Nephron progenitor cell (in vitro differentiated cells): ENCODE measurements at regions not wholly inside any gene's neighbourhood (a gene's known extent, or its start where the extent isn't known, plus 50 kb on each side); places are given as distances from the start of the nearest gene placed in this dataset.
"Not testable (repeated sequence)": the region's sequence is repeated elsewhere in the genome, so short reads cannot be mapped to it uniquely, and the experiment has no call there.

ENCODE experiments used
- DNase-seq: peaks from one replicate; pipeline ENCODE4 v3.0.0; 2021
- H3K27ac Mint-ChIP-seq: 2 replicates; pipeline ENCODE4 v1.8.0; 2021; ENCODE audit warnings: mild to moderate bottlenecking, moderate library complexity, mixed read lengths
- H3K27me3 Mint-ChIP-seq: 2 replicates; pipeline ENCODE4 v1.8.0; 2021; ENCODE audit warnings: mild to moderate bottlenecking, low read depth, mixed read lengths; ENCODE audit not compliant: poor library complexity
- H3K36me3 Mint-ChIP-seq: 2 replicates; pipeline ENCODE4 v1.8.0; 2021; ENCODE audit warnings: low read depth, mixed read lengths
- H3K4me1 Mint-ChIP-seq: 2 replicates; pipeline ENCODE4 v1.8.0; 2021; ENCODE audit warnings: mixed read lengths
- H3K4me3 Mint-ChIP-seq: 2 replicates; pipeline ENCODE4 v1.8.0; 2021; ENCODE audit warnings: mild to moderate bottlenecking, moderate library complexity, mixed read lengths
- H3K9me3 Mint-ChIP-seq: 2 replicates; pipeline ENCODE4 v1.8.0; 2021; ENCODE audit warnings: mild to moderate bottlenecking, moderate library complexity, mixed read lengths
- CTCF ChIP-seq: fragments of 200-600 bp; sonication (generic); IDR thresholded peaks from 2 replicates; pipeline ENCODE4 v1.5.0; 2021; ENCODE audit warnings: antibody characterized with exemption

GRCh38 chr6:166705069-166705468, 78.0 kb upstream of the RPS6KA2 start:
- Mint-ChIP-seq H3K27me3 (peaks cover 28% of the 10 kb centered on the region), H3K9me3 (peaks cover 1% of the 10 kb centered on the region), H3K4me3 (no peak overlapping the region), H3K36me3 (no peaks in the 10 kb centered on the region), H3K27ac (no peak overlapping the region), H3K4me1 (peaks cover 27% of the 10 kb centered on the region)
- DNase-seq = no peak
- TF ChIP-seq CTCF = no peak

DNA sequence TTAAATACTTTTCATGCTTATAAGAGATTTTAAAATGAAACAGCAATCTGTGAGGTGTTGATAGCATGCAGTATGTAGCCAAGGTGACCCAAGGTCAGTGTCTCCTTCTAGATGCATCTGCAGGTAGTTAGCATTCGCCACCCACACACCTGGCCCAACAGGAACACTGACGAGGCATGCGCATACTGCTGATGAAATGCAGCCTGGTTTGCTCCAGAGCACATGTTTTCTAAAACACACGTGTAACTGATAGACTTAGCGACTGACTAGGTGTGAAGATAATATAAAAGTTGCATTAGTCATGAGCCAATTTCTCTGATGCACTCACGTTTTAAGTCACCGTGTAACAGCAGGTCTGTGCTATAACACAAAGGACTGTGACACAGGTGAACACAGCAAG, 77.1 kb upstream of the RPS6KA2 start:
- Mint-ChIP-seq H3K4me3 (no peak overlapping the region), H3K36me3 (no peaks in the 10 kb centered on the region), H3K4me1 (peaks cover 22% of the 10 kb centered on the region), H3K27me3 (peaks cover 28% of the 10 kb centered on the region), H3K9me3 (no peaks in the 10 kb centered on the region), H3K27ac (no peak overlapping the region)
- TF ChIP-seq CTCF = no peak
- DNase-seq = no peak

GRCh38 chr6:166703149-166703710, 76.2 kb upstream of the RPS6KA2 start:
- no peak for DNase-seq
- H3K4me1 Mint-ChIP-seq = peaks cover 18% of the 10 kb centered on the region
- no peaks in the 10 kb centered on the region for H3K9me3 Mint-ChIP-seq
- no peak for TF ChIP-seq CTCF
- no peaks in the 10 kb centered on the region for H3K36me3 Mint-ChIP-seq
- H3K27me3 Mint-ChIP-seq = peaks cover 28% of the 10 kb centered on the region
- H3K27ac Mint-ChIP-seq = no peak overlapping the region
- H3K4me3 Mint-ChIP-seq = no peak overlapping the region

DNA sequence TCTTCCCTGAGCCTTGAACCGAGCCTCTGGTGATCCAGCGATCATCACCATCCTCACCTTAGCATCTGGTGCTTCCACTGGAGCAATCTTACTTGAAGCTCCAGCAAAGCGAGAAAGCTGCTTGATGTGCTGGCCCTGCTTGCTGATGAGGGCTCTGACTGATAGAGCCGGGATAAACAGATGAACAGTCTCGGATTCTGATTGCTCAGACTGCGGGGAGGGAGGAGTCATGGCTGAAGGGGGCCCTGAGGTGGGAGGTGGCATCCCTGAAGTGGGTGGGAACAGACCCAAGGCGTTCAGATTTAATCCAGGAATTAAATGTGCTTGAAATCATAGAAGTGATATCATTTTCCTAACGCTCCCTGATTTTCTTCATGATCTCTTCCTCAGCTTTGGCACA, 74.4 kb upstream of the RPS6KA2 start:
- peaks cover 10% of the 10 kb centered on the region for H3K4me1 Mint-ChIP-seq
- H3K27ac Mint-ChIP-seq, H3K36me3 Mint-ChIP-seq, H3K9me3 Mint-ChIP-seq, DNase-seq, H3K4me3 Mint-ChIP-seq: not testable (repeated sequence)
- H3K27me3 Mint-ChIP-seq = peaks cover 24% of the 10 kb centered on the region

- H3K27ac Mint-ChIP-seq, H3K9me3 Mint-ChIP-seq, DNase-seq, H3K36me3 Mint-ChIP-seq, H3K4me3 Mint-ChIP-seq: not testable (repeated sequence)
- Mint-ChIP-seq H3K4me1 (peaks cover 10% of the 10 kb centered on the region), H3K27me3 (peaks cover 19% of the 10 kb centered on the region)
Observed at GRCh38 chr6:166700871-166701270, 73.8 kb upstream of the RPS6KA2 start.

- Mint-ChIP-seq H3K4me3 (no peak overlapping the region), H3K27ac (no peak overlapping the region), H3K36me3 (no peaks in the 10 kb centered on the region), H3K9me3 (no peaks in the 10 kb centered on the region), H3K4me1 (peaks cover 28% of the 10 kb centered on the region), H3K27me3 (peaks cover 19% of the 10 kb centered on the region)
- no peak for DNase-seq
- no peak for TF ChIP-seq CTCF
Observed at GRCh38 chr6:166697113-166697512, 70.1 kb upstream of the RPS6KA2 start.

GRCh38 chr6:166693880-166694279, 66.8 kb upstream of the RPS6KA2 start:
- H3K36me3 Mint-ChIP-seq = no peaks in the 10 kb centered on the region
- DNase-seq = no peak
- H3K9me3 Mint-ChIP-seq = no peaks in the 10 kb centered on the region
- H3K27me3 Mint-ChIP-seq = peaks cover 7% of the 10 kb centered on the region
- H3K4me3 Mint-ChIP-seq = no peak overlapping the region
- no peak overlapping the region for H3K27ac Mint-ChIP-seq
- no peak for TF ChIP-seq CTCF
- H3K4me1 Mint-ChIP-seq = peaks cover 38% of the 10 kb centered on the region
